Rectal smooth muscle tissue (tissue), 1 donor: ENCODE measurements at regions not wholly inside any gene's neighbourhood (a gene's known extent, or its start where the extent isn't known, plus 50 kb on each side); places are given as distances from the start of the nearest gene placed in this dataset.
A peak's percentile ranks its signal among the peaks of the same experiment; 100 is the strongest.

Experiments used
- H3K27ac ChIP-seq: one replicate; pipeline ENCODE4 v1.7.0; 2013; ENCODE audit warnings: low read depth, low read length, inconsistent platforms
- H3K27me3 ChIP-seq: one replicate; pipeline ENCODE4 v1.7.0; 2013; ENCODE audit warnings: low read length; ENCODE audit not compliant: control insufficient read depth, insufficient read depth
- H3K36me3 ChIP-seq: one replicate; pipeline ENCODE4 v1.7.0; 2013; ENCODE audit warnings: low read length; ENCODE audit not compliant: control insufficient read depth, insufficient read depth
- H3K4me1 ChIP-seq: one replicate; pipeline ENCODE4 v1.7.0; 2013; ENCODE audit warnings: low read length; ENCODE audit not compliant: control insufficient read depth, insufficient read depth
- H3K4me3 ChIP-seq: one replicate; pipeline ENCODE4 v1.7.0; 2013; ENCODE audit warnings: low read length
- H3K9ac ChIP-seq: one replicate; pipeline ENCODE4 v1.7.0; 2013; ENCODE audit warnings: low read length

GRCh38 chrX:39809331-39809730 is 288.4 kb downstream of the BCOR start:
- H3K4me1 ChIP-seq: no peaks in the 10 kb centered on the region
- no peaks in the 10 kb centered on the region for H3K27me3 ChIP-seq
- no peak overlapping the region for H3K27ac ChIP-seq
- H3K4me3 ChIP-seq: no peak overlapping the region
- no peak overlapping the region for H3K9ac ChIP-seq
- H3K36me3 ChIP-seq: no peaks in the 10 kb centered on the region

GRCh38 chrX:39810901-39811300 is 286.9 kb downstream of the BCOR start:
- Histone ChIP-seq H3K36me3 (no peaks in the 10 kb centered on the region), H3K27me3 (no peaks in the 10 kb centered on the region), H3K9ac (no peak overlapping the region), H3K4me1 (no peaks in the 10 kb centered on the region), H3K4me3 (no peak overlapping the region), H3K27ac (no peak overlapping the region)

GRCh38 chrX:39811376-39811775 is 286.4 kb downstream of the BCOR start:
- Histone ChIP-seq H3K9ac (no peak overlapping the region), H3K27ac (no peak overlapping the region), H3K27me3 (no peaks in the 10 kb centered on the region), H3K4me1 (no peaks in the 10 kb centered on the region), H3K36me3 (no peaks in the 10 kb centered on the region), H3K4me3 (no peak overlapping the region)

- Histone ChIP-seq H3K4me3 (no peak overlapping the region), H3K9ac (no peak overlapping the region), H3K36me3 (no peaks in the 10 kb centered on the region), H3K4me1 (no peaks in the 10 kb centered on the region), H3K27ac (no peak overlapping the region), H3K27me3 (peaks cover 1% of the 10 kb centered on the region)
Observed at GRCh38 chrX:39813631-39814277, 284.0 kb downstream of the BCOR start.

GRCh38 chrX:39814391-39814790 is 283.4 kb downstream of the BCOR start:
- Histone ChIP-seq H3K4me3 (no peak overlapping the region), H3K4me1 (no peaks in the 10 kb centered on the region), H3K36me3 (no peaks in the 10 kb centered on the region), H3K27me3 (peaks cover 1% of the 10 kb centered on the region), H3K9ac (no peak overlapping the region), H3K27ac (no peak overlapping the region)

- no peak overlapping the region for H3K27ac ChIP-seq
- no peaks in the 10 kb centered on the region for H3K36me3 ChIP-seq
- no peaks in the 10 kb centered on the region for H3K4me1 ChIP-seq
- no peak overlapping the region for H3K9ac ChIP-seq
- peaks cover 4% of the 10 kb centered on the region for H3K27me3 ChIP-seq
- no peak overlapping the region for H3K4me3 ChIP-seq
Observed at GRCh38 chrX:39815631-39816030, 282.1 kb downstream of the BCOR start.

- Histone ChIP-seq H3K9ac (no peak overlapping the region), H3K4me1 (no peaks in the 10 kb centered on the region), H3K27me3 (peaks cover 4% of the 10 kb centered on the region), H3K27ac (no peak overlapping the region), H3K4me3 (no peak overlapping the region), H3K36me3 (no peaks in the 10 kb centered on the region)
Observed at GRCh38 chrX:39816871-39817731, 280.7 kb downstream of the BCOR start.

- Histone ChIP-seq H3K27me3 (peaks cover 4% of the 10 kb centered on the region), H3K9ac (no peak overlapping the region), H3K4me3 (no peak overlapping the region), H3K36me3 (no peaks in the 10 kb centered on the region), H3K27ac (no peak overlapping the region), H3K4me1 (no peaks in the 10 kb centered on the region)
Observed at GRCh38 chrX:39817754-39818470, 279.8 kb downstream of the BCOR start.

- no peaks in the 10 kb centered on the region for H3K4me1 ChIP-seq
- H3K27ac ChIP-seq: no peak overlapping the region
- no peak overlapping the region for H3K9ac ChIP-seq
- H3K36me3 ChIP-seq: no peaks in the 10 kb centered on the region
- H3K4me3 ChIP-seq: no peak overlapping the region
- H3K27me3 ChIP-seq: peaks cover 4% of the 10 kb centered on the region
Observed at GRCh38 chrX:39818750-39819149, 279.0 kb downstream of the BCOR start.

- Histone ChIP-seq H3K4me3 (no peak overlapping the region), H3K27ac (no peak overlapping the region), H3K36me3 (no peaks in the 10 kb centered on the region), H3K27me3 (peaks cover 4% of the 10 kb centered on the region), H3K4me1 (no peaks in the 10 kb centered on the region), H3K9ac (no peak overlapping the region)
Observed at GRCh38 chrX:39819921-39820849, 277.6 kb downstream of the BCOR start.

GRCh38 chrX:39820938-39821708 is 276.6 kb downstream of the BCOR start:
- Histone ChIP-seq H3K4me1 (no peaks in the 10 kb centered on the region), H3K27ac (no peak overlapping the region), H3K36me3 (no peaks in the 10 kb centered on the region), H3K9ac (no peak overlapping the region), H3K27me3 (peaks cover 4% of the 10 kb centered on the region), H3K4me3 (peak overlapping the region; percentile 5)
